Loucy (cell line): ENCODE measurements at regions not wholly inside any gene's neighbourhood (a gene's known extent, or its start where the extent isn't known, plus 50 kb on each side); places are given as distances from the start of the nearest gene placed in this dataset.

Source experiments
- CTCF ChIP-seq: fragments of 200-600 bp; sonication (generic); conservative IDR thresholded peaks from 2 replicates; pipeline ENCODE4 v1.5.1; 2014; ENCODE audit warnings: mild to moderate bottlenecking, antibody characterized with exemption, low read length
- EZH2phosphoT487 ChIP-seq: fragments of 200-600 bp; IDR thresholded peaks from 2 replicates; pipeline ENCODE4 v1.6.1; 2018; ENCODE audit warnings: antibody characterized with exemption, mild to moderate bottlenecking, moderate library complexity, borderline replicate concordance

DNA sequence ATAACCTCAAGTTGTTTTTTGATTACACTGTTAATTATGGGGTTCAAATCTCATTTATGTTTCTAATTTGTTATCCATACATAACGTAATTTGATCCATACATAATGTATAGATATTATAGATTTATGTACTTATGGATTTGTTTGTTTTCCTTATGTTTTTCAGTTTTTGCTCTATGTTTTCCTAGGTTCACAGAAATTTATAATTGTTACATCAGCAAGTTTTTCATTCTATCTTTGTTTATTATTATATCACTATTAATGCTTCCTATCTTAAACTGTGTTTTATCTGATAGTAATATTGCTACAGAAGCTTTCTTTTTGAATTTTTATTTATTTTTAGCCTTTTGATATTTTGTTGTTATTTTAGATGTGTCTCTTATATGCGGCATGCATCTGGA, 194.3 kb upstream of the SOX21 start:
- TF ChIP-seq CTCF (no peak), EZH2phosphoT487 (no peak)
